ENCODE measurements at regions not wholly inside any gene's neighbourhood (a gene's known extent, or its start where the extent isn't known, plus 50 kb on each side); places are given as distances from the start of the nearest gene placed in this dataset.
A peak's percentile ranks its signal among the peaks of the same experiment; 100 is the strongest.

DNA sequence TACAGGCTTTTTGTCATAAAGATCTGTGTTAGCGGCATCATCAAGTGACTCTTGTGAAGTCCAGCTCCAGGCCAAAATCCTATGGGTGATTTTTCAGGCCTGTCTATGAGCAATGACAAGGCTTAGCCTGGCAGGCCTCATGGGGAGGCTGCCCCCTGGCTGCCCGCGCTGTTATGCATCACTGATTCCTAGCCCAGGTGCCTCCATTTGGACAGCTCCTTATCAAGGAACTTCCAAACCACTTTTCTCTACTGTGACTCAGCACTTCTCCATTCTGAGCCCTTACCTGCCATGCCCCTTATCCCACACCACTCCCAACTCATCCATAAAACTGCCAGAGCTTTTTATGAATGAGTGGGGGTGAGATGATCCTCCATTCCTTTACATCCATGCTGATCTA, 91.5 kb upstream of the C3orf80 start:
- ChIA-PET CTCF (interaction anchor here (0.6 to 3.4 kb wide), 8 partner anchors 9 to 248 kb away, joined by 3 to 14 read pairs (median 7); partner anchors contain the start of gene C3orf80), POLR2A (no interaction called here)
- DNase-seq (ENCODE audit: low read depth in 1 of 2, low spot score in 1 of 2), result peak in 1 of 2 experiments; percentile 66
- Histone ChIP-seq H3K9me3 (no peaks in the 10 kb centered on the region), H3K4me1 (peaks cover 45% of the 10 kb centered on the region), H3K27ac (peak overlapping the region; percentile 60 to 85), H3K4me3 (no peak overlapping the region), H3K4me2 (no peak overlapping the region)
- no peak for FAIRE-seq
- ATAC-seq, result peak in 1 of 2 experiments; percentile 62; a peak in 3 of 6 replicates
- WGBS (ENCODE audit: missing lambda C conversion rate), result 85% methylated on average over 3 of the region's 3 CpGs
- TF ChIP-seq POLR2A (IDR thresholded peaks at IDR 0.05; ENCODE audit: low read length) (no peak), ZSCAN20 (CRISPR knock-in tag; IDR thresholded peaks at IDR 0.05) (no peak), CHD2 (IDR thresholded peaks at IDR 0.05; ENCODE audit: low read length, partially characterized antibody) (no peak), RAD21 (conservative IDR thresholded peaks at IDR 0.05 in 1 of 2, IDR thresholded peaks at IDR 0.05 in 1 of 2) (peak in 1 of 2 experiments; percentile 28; a peak in 1 of 5 replicates), KDM1A (IDR thresholded peaks at IDR 0.05; ENCODE audit: low read depth) (no peak), FOSB (CRISPR knock-in tag; IDR thresholded peaks at IDR 0.05) (no peak), RCOR1 (IDR thresholded peaks at IDR 0.05; ENCODE audit: low read depth, low read length) (no peak), MAZ (IDR thresholded peaks at IDR 0.05; ENCODE audit: borderline replicate concordance, low read depth, low read length) (no peak), RFX5 (IDR thresholded peaks at IDR 0.05) (no peak), EHF (CRISPR knock-in tag; IDR thresholded peaks at IDR 0.05) (no peak), HEYL (CRISPR knock-in tag; IDR thresholded peaks at IDR 0.05) (no peak), NPAS2 (CRISPR knock-in tag; IDR thresholded peaks at IDR 0.05; ENCODE audit: borderline replicate concordance) (no peak), CBX2 (IDR thresholded peaks at IDR 0.05; ENCODE audit: borderline replicate concordance, low read depth) (no peak), BHLHE40 (IDR thresholded peaks at IDR 0.05; ENCODE audit: low read depth, low read length) (no peak), ZNF302 (CRISPR knock-in tag; IDR thresholded peaks at IDR 0.05) (no peak), ZFP36 (IDR thresholded peaks at IDR 0.05; ENCODE audit: borderline replicate concordance, partially characterized antibody) (no peak), HOXB5 (CRISPR knock-in tag; IDR thresholded peaks at IDR 0.05) (no peak), KDM5A (IDR thresholded peaks at IDR 0.05) (no peak), HOXB13 (CRISPR knock-in tag; IDR thresholded peaks at IDR 0.05; ENCODE audit: low read depth) (no peak), JUNB (IDR thresholded peaks at IDR 0.05) (no peak), PHF8 (IDR thresholded peaks at IDR 0.05; ENCODE audit: borderline replicate concordance, low read depth) (no peak), GATA3 (IDR thresholded peaks at IDR 0.05; ENCODE audit: borderline replicate concordance) (no peak), JUN (IDR thresholded peaks at IDR 0.05) (no peak), NR3C1 (IDR thresholded peaks at IDR 0.05) (no peak), CEBPB (IDR thresholded peaks at IDR 0.05) (no peak), MAFK (IDR thresholded peaks at IDR 0.05; ENCODE audit: partially characterized antibody) (peak; percentile 93), HOXA7 (CRISPR knock-in tag; IDR thresholded peaks at IDR 0.05) (no peak), NFE2L2 (conservative IDR thresholded peaks at IDR 0.05; ENCODE audit: low read length) (peak; percentile 77), POLR2AphosphoS2 (conservative IDR thresholded peaks at IDR 0.05; ENCODE audit: low read length) (no peak), RARB (CRISPR knock-in tag; IDR thresholded peaks at IDR 0.05) (no peak), FOSL2 (IDR thresholded peaks at IDR 0.05) (no peak), FOSL2 (CRISPR knock-in tag; IDR thresholded peaks at IDR 0.05) (no peak), TFCP2L1 (CRISPR knock-in tag; IDR thresholded peaks at IDR 0.05) (no peak)
- TF ChIP-seq, protein P1, sequence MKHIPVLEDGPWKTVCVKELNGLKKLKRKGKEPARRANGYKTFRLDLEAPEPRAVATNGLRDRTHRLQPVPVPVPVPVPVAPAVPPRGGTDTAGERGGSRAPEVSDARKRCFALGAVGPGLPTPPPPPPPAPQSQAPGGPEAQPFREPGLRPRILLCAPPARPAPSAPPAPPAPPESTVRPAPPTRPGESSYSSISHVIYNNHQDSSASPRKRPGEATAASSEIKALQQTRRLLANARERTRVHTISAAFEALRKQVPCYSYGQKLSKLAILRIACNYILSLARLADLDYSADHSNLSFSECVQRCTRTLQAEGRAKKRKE (CRISPR knock-in tag; IDR thresholded peaks at IDR 0.05; ENCODE audit: low read depth), result no peak
- TF ChIP-seq, protein P2, sequence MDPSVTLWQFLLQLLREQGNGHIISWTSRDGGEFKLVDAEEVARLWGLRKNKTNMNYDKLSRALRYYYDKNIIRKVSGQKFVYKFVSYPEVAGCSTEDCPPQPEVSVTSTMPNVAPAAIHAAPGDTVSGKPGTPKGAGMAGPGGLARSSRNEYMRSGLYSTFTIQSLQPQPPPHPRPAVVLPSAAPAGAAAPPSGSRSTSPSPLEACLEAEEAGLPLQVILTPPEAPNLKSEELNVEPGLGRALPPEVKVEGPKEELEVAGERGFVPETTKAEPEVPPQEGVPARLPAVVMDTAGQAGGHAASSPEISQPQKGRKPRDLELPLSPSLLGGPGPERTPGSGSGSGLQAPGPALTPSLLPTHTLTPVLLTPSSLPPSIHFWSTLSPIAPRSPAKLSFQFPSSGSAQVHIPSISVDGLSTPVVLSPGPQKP (IDR thresholded peaks at IDR 0.05; ENCODE audit: low read depth, low read length), result no peak
- TF ChIP-seq, protein P3, sequence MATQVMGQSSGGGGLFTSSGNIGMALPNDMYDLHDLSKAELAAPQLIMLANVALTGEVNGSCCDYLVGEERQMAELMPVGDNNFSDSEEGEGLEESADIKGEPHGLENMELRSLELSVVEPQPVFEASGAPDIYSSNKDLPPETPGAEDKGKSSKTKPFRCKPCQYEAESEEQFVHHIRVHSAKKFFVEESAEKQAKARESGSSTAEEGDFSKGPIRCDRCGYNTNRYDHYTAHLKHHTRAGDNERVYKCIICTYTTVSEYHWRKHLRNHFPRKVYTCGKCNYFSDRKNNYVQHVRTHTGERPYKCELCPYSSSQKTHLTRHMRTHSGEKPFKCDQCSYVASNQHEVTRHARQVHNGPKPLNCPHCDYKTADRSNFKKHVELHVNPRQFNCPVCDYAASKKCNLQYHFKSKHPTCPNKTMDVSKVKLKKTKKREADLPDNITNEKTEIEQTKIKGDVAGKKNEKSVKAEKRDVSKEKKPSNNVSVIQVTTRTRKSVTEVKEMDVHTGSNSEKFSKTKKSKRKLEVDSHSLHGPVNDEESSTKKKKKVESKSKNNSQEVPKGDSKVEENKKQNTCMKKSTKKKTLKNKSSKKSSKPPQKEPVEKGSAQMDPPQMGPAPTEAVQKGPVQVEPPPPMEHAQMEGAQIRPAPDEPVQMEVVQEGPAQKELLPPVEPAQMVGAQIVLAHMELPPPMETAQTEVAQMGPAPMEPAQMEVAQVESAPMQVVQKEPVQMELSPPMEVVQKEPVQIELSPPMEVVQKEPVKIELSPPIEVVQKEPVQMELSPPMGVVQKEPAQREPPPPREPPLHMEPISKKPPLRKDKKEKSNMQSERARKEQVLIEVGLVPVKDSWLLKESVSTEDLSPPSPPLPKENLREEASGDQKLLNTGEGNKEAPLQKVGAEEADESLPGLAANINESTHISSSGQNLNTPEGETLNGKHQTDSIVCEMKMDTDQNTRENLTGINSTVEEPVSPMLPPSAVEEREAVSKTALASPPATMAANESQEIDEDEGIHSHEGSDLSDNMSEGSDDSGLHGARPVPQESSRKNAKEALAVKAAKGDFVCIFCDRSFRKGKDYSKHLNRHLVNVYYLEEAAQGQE (IDR thresholded peaks at IDR 0.05), result peak; percentile 58
- TF ChIP-seq, protein P4, sequence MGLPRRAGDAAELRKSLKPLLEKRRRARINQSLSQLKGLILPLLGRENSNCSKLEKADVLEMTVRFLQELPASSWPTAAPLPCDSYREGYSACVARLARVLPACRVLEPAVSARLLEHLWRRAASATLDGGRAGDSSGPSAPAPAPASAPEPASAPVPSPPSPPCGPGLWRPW (IDR thresholded peaks at IDR 0.05), result no peak
- TF ChIP-seq, protein P5, sequence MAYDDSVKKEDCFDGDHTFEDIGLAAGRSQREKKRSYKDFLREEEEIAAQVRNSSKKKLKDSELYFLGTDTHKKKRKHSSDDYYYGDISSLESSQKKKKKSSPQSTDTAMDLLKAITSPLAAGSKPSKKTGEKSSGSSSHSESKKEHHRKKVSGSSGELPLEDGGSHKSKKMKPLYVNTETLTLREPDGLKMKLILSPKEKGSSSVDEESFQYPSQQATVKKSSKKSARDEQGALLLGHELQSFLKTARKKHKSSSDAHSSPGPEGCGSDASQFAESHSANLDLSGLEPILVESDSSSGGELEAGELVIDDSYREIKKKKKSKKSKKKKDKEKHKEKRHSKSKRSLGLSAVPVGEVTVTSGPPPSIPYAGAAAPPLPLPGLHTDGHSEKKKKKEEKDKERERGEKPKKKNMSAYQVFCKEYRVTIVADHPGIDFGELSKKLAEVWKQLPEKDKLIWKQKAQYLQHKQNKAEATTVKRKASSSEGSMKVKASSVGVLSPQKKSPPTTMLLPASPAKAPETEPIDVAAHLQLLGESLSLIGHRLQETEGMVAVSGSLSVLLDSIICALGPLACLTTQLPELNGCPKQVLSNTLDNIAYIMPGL (CRISPR knock-in tag; IDR thresholded peaks at IDR 0.05; ENCODE audit: borderline replicate concordance), result no peak
